ENCODE measurements at regions not wholly inside any gene's neighbourhood (a gene's known extent, or its start where the extent isn't known, plus 50 kb on each side); places are given as distances from the start of the nearest gene placed in this dataset.

DNA sequence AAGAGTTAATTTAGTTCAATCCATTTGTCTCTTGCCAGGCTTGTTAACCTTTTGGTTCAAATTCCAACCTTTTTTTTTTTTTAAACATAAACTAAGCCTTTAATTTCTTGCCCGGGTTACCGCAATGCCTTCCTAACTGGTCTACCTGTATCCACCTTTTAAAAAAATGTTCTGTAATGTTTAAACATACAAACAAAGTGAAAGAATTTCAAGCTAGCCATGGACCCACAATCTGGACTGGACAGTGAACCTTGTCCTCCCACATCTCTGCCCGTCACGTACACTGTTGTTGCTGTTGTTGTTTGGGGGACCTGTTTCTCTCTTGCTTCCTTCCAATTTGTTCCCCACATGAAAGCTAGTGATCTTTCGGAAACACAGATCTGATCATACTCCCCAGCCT, 724.7 kb upstream of the AUTS2 start:
- TF ChIP-seq POLR2AphosphoS5 (IDR thresholded peaks at IDR 0.05), result no peak
- TF ChIP-seq, protein P1, sequence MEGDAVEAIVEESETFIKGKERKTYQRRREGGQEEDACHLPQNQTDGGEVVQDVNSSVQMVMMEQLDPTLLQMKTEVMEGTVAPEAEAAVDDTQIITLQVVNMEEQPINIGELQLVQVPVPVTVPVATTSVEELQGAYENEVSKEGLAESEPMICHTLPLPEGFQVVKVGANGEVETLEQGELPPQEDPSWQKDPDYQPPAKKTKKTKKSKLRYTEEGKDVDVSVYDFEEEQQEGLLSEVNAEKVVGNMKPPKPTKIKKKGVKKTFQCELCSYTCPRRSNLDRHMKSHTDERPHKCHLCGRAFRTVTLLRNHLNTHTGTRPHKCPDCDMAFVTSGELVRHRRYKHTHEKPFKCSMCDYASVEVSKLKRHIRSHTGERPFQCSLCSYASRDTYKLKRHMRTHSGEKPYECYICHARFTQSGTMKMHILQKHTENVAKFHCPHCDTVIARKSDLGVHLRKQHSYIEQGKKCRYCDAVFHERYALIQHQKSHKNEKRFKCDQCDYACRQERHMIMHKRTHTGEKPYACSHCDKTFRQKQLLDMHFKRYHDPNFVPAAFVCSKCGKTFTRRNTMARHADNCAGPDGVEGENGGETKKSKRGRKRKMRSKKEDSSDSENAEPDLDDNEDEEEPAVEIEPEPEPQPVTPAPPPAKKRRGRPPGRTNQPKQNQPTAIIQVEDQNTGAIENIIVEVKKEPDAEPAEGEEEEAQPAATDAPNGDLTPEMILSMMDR (IDR thresholded peaks at IDR 0.05), result no peak
- no peak for TF ChIP-seq POLR2A (IDR thresholded peaks at IDR 0.05)
